Thyroid gland (tissue), 4 donors: ENCODE measurements at regions not wholly inside any gene's neighbourhood (a gene's known extent, or its start where the extent isn't known, plus 50 kb on each side); places are given as distances from the start of the nearest gene placed in this dataset.

Experiments used
- POLR2A ChIP-seq, 2 donors: fragments of 450-650 bp; IDR thresholded peaks; one replicate each; pipeline ENCODE4 v1.6.1; 2017; ENCODE audit warnings: antibody characterized with exemption in 2 of 2, mild to moderate bottlenecking in 2 of 2, moderate library complexity in 1 of 2
- TF ChIP-seq, protein P1 (sequence below), 6 experiments: fragments of 200-600 bp in 3 of 6; fragments of 450-650 bp in 3 of 6; sonication (generic) in 3 of 6; IDR thresholded peaks; one replicate each; pipeline ENCODE4 v1.5.1; 2016 to 2019; ENCODE audit warnings: antibody characterized with exemption in 6 of 6, mild to moderate bottlenecking in 2 of 6, inconsistent platforms in 1 of 6, moderate library complexity in 1 of 6

- TF ChIP-seq POLR2A (IDR thresholded peaks at IDR 0.05): no peak
- TF ChIP-seq, protein P1, sequence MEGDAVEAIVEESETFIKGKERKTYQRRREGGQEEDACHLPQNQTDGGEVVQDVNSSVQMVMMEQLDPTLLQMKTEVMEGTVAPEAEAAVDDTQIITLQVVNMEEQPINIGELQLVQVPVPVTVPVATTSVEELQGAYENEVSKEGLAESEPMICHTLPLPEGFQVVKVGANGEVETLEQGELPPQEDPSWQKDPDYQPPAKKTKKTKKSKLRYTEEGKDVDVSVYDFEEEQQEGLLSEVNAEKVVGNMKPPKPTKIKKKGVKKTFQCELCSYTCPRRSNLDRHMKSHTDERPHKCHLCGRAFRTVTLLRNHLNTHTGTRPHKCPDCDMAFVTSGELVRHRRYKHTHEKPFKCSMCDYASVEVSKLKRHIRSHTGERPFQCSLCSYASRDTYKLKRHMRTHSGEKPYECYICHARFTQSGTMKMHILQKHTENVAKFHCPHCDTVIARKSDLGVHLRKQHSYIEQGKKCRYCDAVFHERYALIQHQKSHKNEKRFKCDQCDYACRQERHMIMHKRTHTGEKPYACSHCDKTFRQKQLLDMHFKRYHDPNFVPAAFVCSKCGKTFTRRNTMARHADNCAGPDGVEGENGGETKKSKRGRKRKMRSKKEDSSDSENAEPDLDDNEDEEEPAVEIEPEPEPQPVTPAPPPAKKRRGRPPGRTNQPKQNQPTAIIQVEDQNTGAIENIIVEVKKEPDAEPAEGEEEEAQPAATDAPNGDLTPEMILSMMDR (IDR thresholded peaks at IDR 0.05): no peak
Observed at GRCh38 chr4:124105212-124105611, 607.3 kb downstream of the ANKRD50 start.
